ENCODE measurements at regions not wholly inside any gene's neighbourhood (a gene's known extent, or its start where the extent isn't known, plus 50 kb on each side); places are given as distances from the start of the nearest gene placed in this dataset.

DNA sequence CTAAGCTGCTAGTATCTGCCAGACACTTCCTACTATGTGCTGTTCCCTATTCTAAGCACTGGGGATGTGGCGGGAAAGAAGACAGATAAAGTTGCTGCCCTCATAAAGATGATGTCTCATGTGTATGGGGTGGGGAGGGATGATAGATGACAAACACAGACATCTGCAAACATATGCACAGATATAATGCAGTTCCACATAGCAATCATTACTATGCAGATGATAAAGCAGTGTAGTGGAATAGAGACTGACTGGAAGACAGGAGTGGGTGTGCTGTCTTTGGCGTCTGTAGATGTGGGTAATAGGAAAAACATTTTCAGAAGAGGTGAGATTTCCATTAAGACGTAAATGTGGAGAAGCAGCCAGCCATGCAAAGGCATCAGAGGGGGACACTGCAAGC is 243.6 kb downstream of the DPY19L2 start:
- no peaks in the 10 kb centered on the region for H3K9me2 ChIP-seq (ENCODE audit: insufficient read depth)
- H3K36me3 ChIP-seq (ENCODE audit: low read depth), result no peaks in the 10 kb centered on the region
- H3F3A ChIP-seq (ENCODE audit: insufficient read depth), result no peaks in the 10 kb centered on the region
- no peak overlapping the region for H3K9ac ChIP-seq
- no peak overlapping the region for H3K4me3 ChIP-seq
- H3K4me2 ChIP-seq (ENCODE audit: unreplicated experiment), result no peak overlapping the region
- no peak for DNase-seq
- no peaks in the 10 kb centered on the region for H4K20me1 ChIP-seq (ENCODE audit: insufficient read depth)
- no peaks in the 10 kb centered on the region for H3K79me2 ChIP-seq (ENCODE audit: insufficient read depth)
- TF ChIP-seq EZH2phosphoT487 (IDR thresholded peaks at IDR 0.05; ENCODE audit: insufficient read depth, low read depth) (no peak), EZH2 (IDR thresholded peaks at IDR 0.05; ENCODE audit: insufficient read depth, poor library complexity, severe bottlenecking) (no peak)
- WGBS, 2 experiments (ENCODE audit: low coverage in 1 of 2, low lambda C conversion rate in 2 of 2, missing lambda C conversion rate in 2 of 2), result 10 to 13% methylated on average over 3 of the region's 3 CpGs
- no peak overlapping the region for H3K27ac ChIP-seq
- no peaks in the 10 kb centered on the region for H3K9me3 ChIP-seq (ENCODE audit: low read depth)
- 0 out of 2 replicates have a peak, but pooled peaks cover 2% of the 10 kb centered on the region for H3K27me3 ChIP-seq (replicated peaks; ENCODE audit: insufficient read depth)
- no peaks in the 10 kb centered on the region for H3K4me1 ChIP-seq (ENCODE audit: insufficient read depth)
- H2AFZ ChIP-seq, result no peak overlapping the region
- in situ Hi-C loops (cut with MboI), result no loop called here

GRCh38 chr12:63423839-63424238 is 244.5 kb downstream of the DPY19L2 start:
- in situ Hi-C loops (cut with MboI), result no loop called here
- H3K27me3 ChIP-seq (replicated peaks; ENCODE audit: insufficient read depth), result 0 out of 2 replicates have a peak, but pooled peaks cover 2% of the 10 kb centered on the region
- no peak overlapping the region for H3K27ac ChIP-seq
- 30 to 41% methylated on average over 4 of the region's 4 CpGs for WGBS, 2 experiments (ENCODE audit: low coverage in 1 of 2, low lambda C conversion rate in 2 of 2, missing lambda C conversion rate in 2 of 2)
- no peaks in the 10 kb centered on the region for H3F3A ChIP-seq (ENCODE audit: insufficient read depth)
- no peak overlapping the region for H3K4me2 ChIP-seq (ENCODE audit: unreplicated experiment)
- DNase-seq, result no peak
- no peaks in the 10 kb centered on the region for H3K9me2 ChIP-seq (ENCODE audit: insufficient read depth)
- no peak overlapping the region for H3K9ac ChIP-seq
- no peak overlapping the region for H2AFZ ChIP-seq
- no peaks in the 10 kb centered on the region for H3K36me3 ChIP-seq (ENCODE audit: low read depth)
- no peaks in the 10 kb centered on the region for H4K20me1 ChIP-seq (ENCODE audit: insufficient read depth)
- H3K9me3 ChIP-seq (ENCODE audit: low read depth), result no peaks in the 10 kb centered on the region
- H3K4me1 ChIP-seq (ENCODE audit: insufficient read depth), result no peaks in the 10 kb centered on the region
- no peak for TF ChIP-seq EZH2 (IDR thresholded peaks at IDR 0.05; ENCODE audit: insufficient read depth, poor library complexity, severe bottlenecking)
- TF ChIP-seq EZH2phosphoT487 (IDR thresholded peaks at IDR 0.05; ENCODE audit: insufficient read depth, low read depth), result no peak
- no peak overlapping the region for H3K4me3 ChIP-seq
- H3K79me2 ChIP-seq (ENCODE audit: insufficient read depth), result no peaks in the 10 kb centered on the region

GRCh38 chr12:63420206-63420644 is 248.1 kb downstream of the DPY19L2 start:
- Histone ChIP-seq H3K27me3 (replicated peaks; ENCODE audit: insufficient read depth) (0 out of 2 replicates have a peak, but pooled peaks cover 2% of the 10 kb centered on the region), H3K27ac (no peak overlapping the region), H3K4me2 (ENCODE audit: unreplicated experiment) (no peak overlapping the region), H3K9me2 (ENCODE audit: insufficient read depth) (no peaks in the 10 kb centered on the region), H4K20me1 (ENCODE audit: insufficient read depth) (no peaks in the 10 kb centered on the region), H3K79me2 (ENCODE audit: insufficient read depth) (no peaks in the 10 kb centered on the region), H3K9me3 (ENCODE audit: low read depth) (no peaks in the 10 kb centered on the region), H3K36me3 (ENCODE audit: low read depth) (no peaks in the 10 kb centered on the region), H3K9ac (no peak overlapping the region), H3F3A (ENCODE audit: insufficient read depth) (no peaks in the 10 kb centered on the region), H3K4me3 (no peak overlapping the region), H2AFZ (no peak overlapping the region), H3K4me1 (ENCODE audit: insufficient read depth) (no peaks in the 10 kb centered on the region)
- DNase-seq, result peak; percentile 62
- in situ Hi-C loops (cut with MboI), result no loop called here
- TF ChIP-seq EZH2phosphoT487 (IDR thresholded peaks at IDR 0.05; ENCODE audit: insufficient read depth, low read depth) (no peak), EZH2 (IDR thresholded peaks at IDR 0.05; ENCODE audit: insufficient read depth, poor library complexity, severe bottlenecking) (no peak)
- WGBS, 2 experiments (ENCODE audit: low coverage in 1 of 2, low lambda C conversion rate in 2 of 2, missing lambda C conversion rate in 2 of 2), result 16 to 22% methylated on average over 6 of the region's 6 CpGs

DNA sequence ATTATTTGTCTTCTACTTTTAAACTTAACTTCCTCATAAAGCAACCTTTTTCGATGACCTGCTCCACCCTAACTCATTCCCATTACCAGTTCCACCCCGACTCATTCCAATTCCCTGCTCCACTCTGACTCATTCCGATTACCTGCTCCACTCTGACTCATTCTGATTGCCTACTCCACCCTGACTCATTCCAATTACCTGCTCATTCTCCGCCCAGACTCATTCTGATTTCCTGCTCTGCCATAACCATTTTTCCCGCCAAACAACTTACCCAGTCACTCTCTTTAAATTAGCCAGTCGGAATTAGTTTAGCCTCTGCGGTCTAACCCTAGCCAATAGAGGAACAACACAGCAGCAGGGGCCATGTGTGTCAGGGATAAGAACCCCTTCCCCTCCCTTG is 249.1 kb downstream of the DPY19L2 start:
- Histone ChIP-seq H3K4me2 (ENCODE audit: unreplicated experiment) (no peak overlapping the region), H3K79me2 (ENCODE audit: insufficient read depth) (no peaks in the 10 kb centered on the region), H3K27me3 (replicated peaks; ENCODE audit: insufficient read depth) (0 out of 2 replicates have a peak, but pooled peaks cover 2% of the 10 kb centered on the region), H3K9me2 (ENCODE audit: insufficient read depth) (no peaks in the 10 kb centered on the region), H3K4me1 (ENCODE audit: insufficient read depth) (no peaks in the 10 kb centered on the region), H3K36me3 (ENCODE audit: low read depth) (no peaks in the 10 kb centered on the region), H3F3A (ENCODE audit: insufficient read depth) (no peaks in the 10 kb centered on the region), H2AFZ (no peak overlapping the region), H4K20me1 (ENCODE audit: insufficient read depth) (no peaks in the 10 kb centered on the region), H3K4me3 (no peak overlapping the region), H3K9ac (no peak overlapping the region), H3K27ac (no peak overlapping the region), H3K9me3 (ENCODE audit: low read depth) (no peaks in the 10 kb centered on the region)
- no peak for DNase-seq
- TF ChIP-seq EZH2phosphoT487 (IDR thresholded peaks at IDR 0.05; ENCODE audit: insufficient read depth, low read depth), result no peak
- no peak for TF ChIP-seq EZH2 (IDR thresholded peaks at IDR 0.05; ENCODE audit: insufficient read depth, poor library complexity, severe bottlenecking)
- in situ Hi-C loops (cut with MboI), result no loop called here
- WGBS, 2 experiments (ENCODE audit: low coverage in 1 of 2, low lambda C conversion rate in 2 of 2, missing lambda C conversion rate in 2 of 2), result 67 to 70% methylated on average over 7 of the region's 7 CpGs

DNA sequence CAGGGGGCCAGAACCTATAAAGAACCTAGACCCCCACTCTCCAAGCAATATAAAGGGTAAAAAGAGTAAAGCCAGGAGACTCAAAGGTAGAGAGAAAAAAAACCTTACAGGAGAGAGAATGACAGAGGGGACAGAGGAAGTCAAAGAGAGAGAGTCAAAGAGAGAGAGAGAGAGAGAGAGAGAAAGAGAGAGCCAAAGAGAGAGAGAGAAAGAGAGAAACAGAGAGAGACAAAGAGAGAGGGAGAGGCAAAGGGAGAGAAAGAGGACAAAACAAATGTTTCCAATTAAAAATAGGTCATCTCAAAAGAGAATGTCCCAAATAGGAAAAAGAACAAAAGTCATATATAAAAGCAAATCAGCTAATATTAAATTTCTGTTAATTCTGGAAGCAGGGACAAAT is 251.5 kb downstream of the DPY19L2 start:
- Histone ChIP-seq H3K4me2 (ENCODE audit: unreplicated experiment) (no peak overlapping the region), H3K9me3 (ENCODE audit: low read depth) (no peaks in the 10 kb centered on the region), H3K36me3 (ENCODE audit: low read depth) (no peaks in the 10 kb centered on the region), H3F3A (ENCODE audit: insufficient read depth) (no peaks in the 10 kb centered on the region), H3K9me2 (ENCODE audit: insufficient read depth) (no peaks in the 10 kb centered on the region), H3K27me3 (replicated peaks; ENCODE audit: insufficient read depth) (0 out of 2 replicates have a peak, but pooled peaks cover 2% of the 10 kb centered on the region), H3K27ac (no peak overlapping the region), H3K9ac (no peak overlapping the region), H3K4me1 (ENCODE audit: insufficient read depth) (no peaks in the 10 kb centered on the region), H4K20me1 (ENCODE audit: insufficient read depth) (no peaks in the 10 kb centered on the region), H2AFZ (no peak overlapping the region), H3K79me2 (ENCODE audit: insufficient read depth) (no peaks in the 10 kb centered on the region), H3K4me3 (no peak overlapping the region)
- TF ChIP-seq EZH2phosphoT487 (IDR thresholded peaks at IDR 0.05; ENCODE audit: insufficient read depth, low read depth) (no peak), EZH2 (IDR thresholded peaks at IDR 0.05; ENCODE audit: insufficient read depth, poor library complexity, severe bottlenecking) (no peak)
- in situ Hi-C loops (cut with MboI), result no loop called here
- DNase-seq, result no peak
